Adrenal gland (tissue), 5 donors: ENCODE measurements at regions not wholly inside any gene's neighbourhood (a gene's known extent, or its start where the extent isn't known, plus 50 kb on each side); places are given as distances from the start of the nearest gene placed in this dataset.

Experiments
- CTCF ChIP-seq, 6 experiments: fragments of 450-650 bp in 4 of 6; fragments of 200-600 bp in 2 of 6; sonication (generic) in 1 of 6; IDR thresholded peaks; 1 replicate in 5 of 6; 2 replicates in 1 of 6; pipeline versions ENCODE4 v1.5.1 to v1.8.0; 2016 to 2021; ENCODE audit warnings: antibody characterized with exemption in 6 of 6, mild to moderate bottlenecking in 2 of 6, moderate library complexity in 1 of 6
- POLR2A ChIP-seq, 2 donors: fragments of 450-650 bp; IDR thresholded peaks; one replicate each; pipeline ENCODE4 v1.6.1; 2017; ENCODE audit warnings: antibody characterized with exemption in 2 of 2, mild to moderate bottlenecking in 2 of 2, moderate library complexity in 1 of 2
- donor health status: DM: no; HTN: no; CAD: no.

DNA sequence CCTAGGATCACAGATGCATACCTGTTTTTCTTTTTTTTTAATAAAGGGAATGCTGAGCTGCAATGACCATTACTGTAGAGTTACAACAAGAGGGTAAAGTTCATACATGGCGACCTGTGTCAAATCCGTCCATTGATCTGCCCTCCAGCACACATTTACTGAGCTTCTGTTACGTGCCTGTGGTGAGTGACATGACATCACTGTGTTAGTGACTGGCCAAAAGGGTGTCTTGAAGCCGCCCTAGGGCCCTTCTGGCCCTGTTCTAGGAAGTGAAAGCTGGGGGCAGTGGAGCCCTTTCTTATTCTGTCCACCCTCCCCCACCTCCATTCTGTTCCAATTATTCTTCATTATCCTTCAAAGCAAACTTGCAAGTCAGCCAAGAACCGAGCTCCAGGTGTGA is 66.3 kb downstream of the ZIC5 start:
- no peak for TF ChIP-seq CTCF (IDR thresholded peaks at IDR 0.05)
- no peak for TF ChIP-seq POLR2A (IDR thresholded peaks at IDR 0.05)
